ENCODE measurements at regions not wholly inside any gene's neighbourhood (a gene's known extent, or its start where the extent isn't known, plus 50 kb on each side); places are given as distances from the start of the nearest gene placed in this dataset.

GRCh38 chrX:45379236-45379635, 178.6 kb upstream of the DIPK2B start:
- Histone ChIP-seq H3K4me1 (ENCODE audit: insufficient read depth, low read length, severe bottlenecking) (no peaks in the 10 kb centered on the region), H2AFZ (ENCODE audit: low read length) (no peak overlapping the region), H4K20me1 (ENCODE audit: insufficient read depth, low read length) (no peaks in the 10 kb centered on the region), H3K27ac (ENCODE audit: low read depth, low read length, poor library complexity, severe bottlenecking) (no peak overlapping the region), H3K9me3 (ENCODE audit: low read length) (no peaks in the 10 kb centered on the region), H3K36me3 (ENCODE audit: insufficient read depth, low read length) (no peaks in the 10 kb centered on the region), H3K9me2 (ENCODE audit: low read depth, low read length) (no peaks in the 10 kb centered on the region), H3K79me2 (ENCODE audit: insufficient read depth, low read length) (no peaks in the 10 kb centered on the region), H3K4me2 (ENCODE audit: low read length) (no peak overlapping the region), H3K27me3 (ENCODE audit: insufficient read depth, low read length) (no peaks in the 10 kb centered on the region), H3K4me3 (ENCODE audit: low read depth, low read length, poor library complexity, severe bottlenecking) (no peak overlapping the region), H3F3A (ENCODE audit: insufficient read depth, low read length) (no peaks in the 10 kb centered on the region), H3K9ac (ENCODE audit: low read length) (no peak overlapping the region)
- no peak for TF ChIP-seq EZH2 (IDR thresholded peaks at IDR 0.05; ENCODE audit: borderline replicate concordance, low read length)
- no peak for TF ChIP-seq CTCF (IDR thresholded peaks at IDR 0.05; ENCODE audit: low read length)

- TF ChIP-seq CTCF (IDR thresholded peaks at IDR 0.05; ENCODE audit: low read length) (no peak), EZH2 (IDR thresholded peaks at IDR 0.05; ENCODE audit: borderline replicate concordance, low read length) (no peak)
- no peak overlapping the region for H3K27ac ChIP-seq (ENCODE audit: low read depth, low read length, poor library complexity, severe bottlenecking)
- H3K4me1 ChIP-seq (ENCODE audit: insufficient read depth, low read length, severe bottlenecking), result no peaks in the 10 kb centered on the region
- no peaks in the 10 kb centered on the region for H4K20me1 ChIP-seq (ENCODE audit: insufficient read depth, low read length)
- no peaks in the 10 kb centered on the region for H3K27me3 ChIP-seq (ENCODE audit: insufficient read depth, low read length)
- H3K79me2 ChIP-seq (ENCODE audit: insufficient read depth, low read length), result no peaks in the 10 kb centered on the region
- no peak overlapping the region for H3K4me3 ChIP-seq (ENCODE audit: low read depth, low read length, poor library complexity, severe bottlenecking)
- no peak overlapping the region for H3K9ac ChIP-seq (ENCODE audit: low read length)
- no peaks in the 10 kb centered on the region for H3F3A ChIP-seq (ENCODE audit: insufficient read depth, low read length)
- no peak overlapping the region for H2AFZ ChIP-seq (ENCODE audit: low read length)
- H3K9me3 ChIP-seq (ENCODE audit: low read length), result no peaks in the 10 kb centered on the region
- H3K4me2 ChIP-seq (ENCODE audit: low read length), result no peak overlapping the region
- no peaks in the 10 kb centered on the region for H3K9me2 ChIP-seq (ENCODE audit: low read depth, low read length)
- no peaks in the 10 kb centered on the region for H3K36me3 ChIP-seq (ENCODE audit: insufficient read depth, low read length)
Observed at GRCh38 chrX:45372151-45372550, 171.5 kb upstream of the DIPK2B start.

- H3K36me3 ChIP-seq (ENCODE audit: insufficient read depth, low read length), result no peaks in the 10 kb centered on the region
- no peaks in the 10 kb centered on the region for H3F3A ChIP-seq (ENCODE audit: insufficient read depth, low read length)
- H3K9ac ChIP-seq (ENCODE audit: low read length), result no peak overlapping the region
- no peaks in the 10 kb centered on the region for H3K4me1 ChIP-seq (ENCODE audit: insufficient read depth, low read length, severe bottlenecking)
- no peaks in the 10 kb centered on the region for H3K79me2 ChIP-seq (ENCODE audit: insufficient read depth, low read length)
- H3K4me2 ChIP-seq (ENCODE audit: low read length), result no peak overlapping the region
- no peak overlapping the region for H3K27ac ChIP-seq (ENCODE audit: low read depth, low read length, poor library complexity, severe bottlenecking)
- H3K27me3 ChIP-seq (ENCODE audit: insufficient read depth, low read length), result no peaks in the 10 kb centered on the region
- H3K9me2 ChIP-seq (ENCODE audit: low read depth, low read length), result no peaks in the 10 kb centered on the region
- no peaks in the 10 kb centered on the region for H3K9me3 ChIP-seq (ENCODE audit: low read length)
- H3K4me3 ChIP-seq (ENCODE audit: low read depth, low read length, poor library complexity, severe bottlenecking), result no peak overlapping the region
- TF ChIP-seq EZH2 (IDR thresholded peaks at IDR 0.05; ENCODE audit: borderline replicate concordance, low read length) (no peak), CTCF (IDR thresholded peaks at IDR 0.05; ENCODE audit: low read length) (no peak)
- no peaks in the 10 kb centered on the region for H4K20me1 ChIP-seq (ENCODE audit: insufficient read depth, low read length)
- H2AFZ ChIP-seq (ENCODE audit: low read length), result no peak overlapping the region
Observed at GRCh38 chrX:45368705-45369104, 168.0 kb upstream of the DIPK2B start.

Measured in OCI-LY1 (cell line).